GM18907 (cell line): ENCODE measurements at regions not wholly inside any gene's neighbourhood (a gene's known extent, or its start where the extent isn't known, plus 50 kb on each side); places are given as distances from the start of the nearest gene placed in this dataset.
"Not testable (repeated sequence)": the region's sequence is repeated elsewhere in the genome, so short reads cannot be mapped to it uniquely, and the experiment has no call there.

Source experiments
- ATAC-seq: cut with Tn5 transposase; IDR thresholded peaks from one replicate; pipeline ENCODE4 v1.9.1; 2021; ENCODE audit warnings: mild to moderate bottlenecking, moderate library complexity; ENCODE audit not compliant: unreplicated experiment

- no peak for ATAC-seq
Observed at GRCh38 chr2:223176970-223177369, 125.0 kb downstream of the KCNE4 start.

- ATAC-seq: no peak
Observed at GRCh38 chr2:223180463-223180862, 128.5 kb downstream of the KCNE4 start.

- ATAC-seq: no peak
Observed at GRCh38 chr2:223181561-223181960, 129.6 kb downstream of the KCNE4 start.

GRCh38 chr2:223182356-223182755 is 130.4 kb downstream of the KCNE4 start:
- ATAC-seq: no peak

- no peak for ATAC-seq
Observed at GRCh38 chr2:223185638-223186037, 133.6 kb downstream of the KCNE4 start.

- no peak for ATAC-seq
Observed at GRCh38 chr2:223187256-223187655, 135.3 kb downstream of the KCNE4 start.

- ATAC-seq: not testable (repeated sequence)
Observed at GRCh38 chr2:223190561-223191206, 138.7 kb downstream of the KCNE4 start.

- ATAC-seq: no peak
Observed at GRCh38 chr2:223196331-223196730, 144.3 kb downstream of the KCNE4 start.

GRCh38 chr2:223197046-223197445 is 145.1 kb downstream of the KCNE4 start:
- ATAC-seq: no peak

- no peak for ATAC-seq
Observed at GRCh38 chr2:223199531-223200515, 147.8 kb downstream of the KCNE4 start.

- no peak for ATAC-seq
Observed at GRCh38 chr2:223203971-223204929, 152.3 kb downstream of the KCNE4 start.

GRCh38 chr2:223210489-223210888 is 158.5 kb downstream of the KCNE4 start:
- no peak for ATAC-seq

- no peak for ATAC-seq
Observed at GRCh38 chr2:223214394-223215253, 162.6 kb downstream of the KCNE4 start.

GRCh38 chr2:223215254-223215516 is 163.2 kb downstream of the KCNE4 start:
- no peak for ATAC-seq

GRCh38 chr2:223217373-223217772 is 165.4 kb downstream of the KCNE4 start:
- no peak for ATAC-seq

- ATAC-seq: no peak
Observed at GRCh38 chr2:223218587-223219178, 166.7 kb downstream of the KCNE4 start.

- no peak for ATAC-seq
Observed at GRCh38 chr2:223219872-223220657, 168.1 kb downstream of the KCNE4 start.

GRCh38 chr2:223220658-223220925 is 168.6 kb downstream of the KCNE4 start:
- ATAC-seq: no peak

- ATAC-seq: no peak
Observed at GRCh38 chr2:223221139-223221835, 169.3 kb downstream of the KCNE4 start.
